GM03348 (cell line): ENCODE measurements at regions not wholly inside any gene's neighbourhood (a gene's known extent, or its start where the extent isn't known, plus 50 kb on each side); places are given as distances from the start of the nearest gene placed in this dataset.

Experiments
- DNase-seq: peaks from one replicate; pipeline ENCODE4 v3.0.0; 2012; ENCODE audit warnings: low spot score

DNA sequence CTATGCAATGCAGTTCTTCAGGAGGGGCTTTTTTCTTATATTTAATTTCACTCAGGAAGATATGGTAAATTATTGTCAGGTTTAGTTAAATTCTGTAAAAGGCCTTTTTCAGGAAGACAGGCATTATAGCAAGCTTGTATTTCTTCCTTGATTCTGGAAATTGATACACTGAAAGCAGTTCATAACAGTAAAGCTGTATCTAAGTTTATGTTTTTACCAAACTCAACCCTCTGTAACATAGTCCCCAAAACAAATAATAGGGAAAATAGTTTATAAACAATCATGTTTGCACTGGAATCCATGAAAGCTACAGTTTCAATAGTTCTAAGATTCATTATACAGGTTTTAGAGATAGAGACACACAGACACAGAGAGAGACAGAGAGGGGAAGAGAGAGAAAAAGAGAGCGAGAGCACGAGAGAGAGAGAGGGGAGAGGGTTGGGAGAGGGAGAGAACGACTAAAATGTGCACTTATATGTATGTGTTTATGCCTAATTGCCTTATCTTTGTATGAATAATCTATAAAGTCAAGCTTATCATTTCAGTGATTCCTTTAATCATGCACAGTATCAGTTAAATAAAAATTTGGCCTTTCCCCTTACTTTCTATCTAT, 454.4 kb downstream of the RFPL4B start:
- no peak for DNase-seq

DNA sequence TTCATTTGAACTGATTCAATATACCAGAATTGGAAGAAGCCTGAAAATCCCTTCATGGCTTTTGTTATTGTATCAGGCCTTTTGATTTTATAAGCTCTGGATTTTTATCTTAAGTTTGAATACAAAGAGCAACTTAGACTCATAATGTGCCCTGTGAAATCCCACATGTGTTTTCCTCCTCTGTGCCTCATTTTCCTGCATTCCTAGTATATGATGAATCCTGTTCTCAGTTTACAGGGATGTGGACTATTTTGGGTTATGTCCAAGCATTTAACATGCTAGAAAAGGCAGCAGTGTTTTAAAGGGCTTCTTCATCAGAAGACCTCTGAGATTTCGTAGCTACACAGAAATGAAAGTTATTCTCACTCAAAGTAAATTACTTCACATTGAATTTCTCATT, 455.0 kb downstream of the RFPL4B start:
- DNase-seq, result peak; percentile 71

DNA sequence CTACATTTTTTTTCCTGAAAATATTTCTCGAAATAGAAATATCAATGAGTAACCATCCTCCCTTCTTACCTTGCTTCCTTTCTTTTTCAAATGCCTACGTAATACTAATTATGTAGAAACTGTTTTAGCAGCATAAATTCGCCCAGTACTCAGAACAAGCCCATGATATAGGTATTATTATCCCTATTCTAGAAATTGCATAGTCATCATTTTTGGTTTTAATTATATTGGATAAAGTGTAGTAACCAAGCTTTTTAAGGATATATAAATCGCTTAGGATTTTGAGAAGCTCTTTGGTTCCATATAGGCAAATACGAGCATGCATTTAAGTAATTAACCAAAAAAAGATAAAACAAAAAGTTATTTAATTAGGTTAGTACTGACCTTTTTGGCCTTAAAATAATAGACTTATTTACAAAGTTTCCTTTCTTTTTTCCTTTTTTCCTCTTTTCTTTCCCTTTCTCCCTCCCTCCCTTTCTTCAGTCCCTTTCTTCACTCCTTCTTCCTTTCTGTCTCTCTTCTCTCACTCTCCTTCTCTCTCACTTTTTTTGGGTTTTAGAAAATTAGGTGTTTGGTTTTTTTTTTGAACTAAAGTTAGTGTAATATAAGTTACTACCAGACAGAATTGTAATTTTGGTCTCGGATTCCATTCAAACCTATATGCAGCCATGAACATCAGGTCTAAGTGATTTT, 457.7 kb downstream of the RFPL4B start:
- no peak for DNase-seq

DNA sequence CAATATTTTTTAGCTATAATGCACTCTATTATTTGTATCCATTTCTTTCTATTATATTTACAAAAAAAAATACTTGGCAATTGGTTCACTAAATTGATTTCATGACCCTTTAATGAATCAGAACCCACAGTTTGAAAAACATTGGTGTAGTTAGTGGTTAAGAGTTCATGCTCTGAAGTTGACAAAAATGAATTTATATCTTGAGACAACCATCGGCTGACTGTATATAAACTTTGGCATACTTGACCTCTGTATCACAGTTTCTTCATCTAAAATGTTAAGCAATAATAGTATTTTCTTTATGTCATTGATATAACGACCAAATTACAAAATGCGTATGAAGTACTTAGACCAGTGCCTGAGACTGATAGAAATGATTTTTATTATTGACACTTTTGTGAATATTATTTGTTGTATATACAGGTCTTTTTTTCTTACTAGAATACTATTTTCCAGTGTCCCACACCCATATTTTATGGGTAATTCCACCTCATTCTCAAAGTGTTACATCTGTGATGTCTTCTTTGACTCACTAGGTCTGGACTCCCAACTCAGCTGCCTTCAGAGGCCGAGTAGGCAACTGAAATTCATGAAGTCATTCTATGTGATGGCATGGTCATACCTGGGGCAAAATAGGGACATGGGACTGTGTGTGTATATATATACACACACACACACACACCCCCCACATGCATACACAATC, 459.2 kb downstream of the RFPL4B start:
- no peak for DNase-seq

DNA sequence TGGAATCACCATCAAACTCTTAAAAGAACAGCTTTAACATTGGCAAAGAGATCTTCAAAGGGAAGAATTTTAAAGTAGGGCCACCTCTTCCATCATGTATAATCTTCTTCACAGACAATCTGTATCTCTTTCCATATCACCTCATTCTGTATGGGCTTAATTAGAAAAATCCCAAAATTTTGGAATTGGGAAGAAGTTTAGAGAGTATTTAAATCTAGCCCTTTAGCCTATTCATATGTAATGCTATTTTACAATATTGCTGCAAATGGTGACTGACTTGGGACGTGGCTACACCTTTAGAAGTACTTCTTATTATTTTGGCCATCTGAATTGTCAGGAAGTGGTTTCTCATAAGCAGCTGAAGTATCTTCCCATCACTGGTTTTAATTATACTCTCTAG, 474.3 kb downstream of the RFPL4B start:
- DNase-seq, result no peak

DNA sequence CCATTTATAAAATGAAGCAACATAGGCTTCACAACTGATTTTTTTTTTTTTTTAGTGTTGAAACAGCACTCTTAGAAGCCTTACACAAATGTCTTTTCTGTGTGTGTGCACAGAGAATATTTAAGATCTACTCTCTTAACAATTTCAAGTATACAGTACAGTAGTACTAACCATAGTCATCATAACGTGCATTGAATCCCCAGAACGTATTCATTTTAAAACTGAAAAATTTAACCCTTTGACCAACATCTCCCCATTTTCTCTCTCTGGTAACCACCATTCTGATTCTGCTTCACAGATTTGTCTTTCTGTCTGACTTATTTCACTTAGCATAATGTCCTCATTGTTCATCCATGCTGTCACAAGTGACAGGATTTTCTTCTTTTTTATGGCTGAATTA, 475.6 kb downstream of the RFPL4B start:
- DNase-seq, result no peak

DNA sequence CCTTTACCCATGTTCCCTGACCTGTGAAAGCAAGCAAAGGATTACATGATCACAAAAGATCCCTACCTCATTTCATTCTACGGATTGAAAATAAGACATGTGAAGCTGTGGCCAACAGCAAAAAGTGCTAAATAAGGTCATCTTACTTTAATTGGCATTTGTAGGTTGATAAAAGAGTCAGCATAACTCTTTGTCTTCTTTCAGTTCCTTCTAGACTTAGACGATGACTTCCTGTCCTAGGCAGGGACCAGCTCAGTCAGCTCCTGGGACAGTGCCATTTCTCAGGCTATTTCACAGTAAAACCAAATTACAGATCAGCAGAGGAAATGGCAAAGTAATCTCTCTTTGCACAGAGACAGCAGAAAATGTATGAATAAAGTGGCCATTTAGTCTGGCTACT, 480.7 kb downstream of the RFPL4B start:
- peak; percentile 24 for DNase-seq

DNA sequence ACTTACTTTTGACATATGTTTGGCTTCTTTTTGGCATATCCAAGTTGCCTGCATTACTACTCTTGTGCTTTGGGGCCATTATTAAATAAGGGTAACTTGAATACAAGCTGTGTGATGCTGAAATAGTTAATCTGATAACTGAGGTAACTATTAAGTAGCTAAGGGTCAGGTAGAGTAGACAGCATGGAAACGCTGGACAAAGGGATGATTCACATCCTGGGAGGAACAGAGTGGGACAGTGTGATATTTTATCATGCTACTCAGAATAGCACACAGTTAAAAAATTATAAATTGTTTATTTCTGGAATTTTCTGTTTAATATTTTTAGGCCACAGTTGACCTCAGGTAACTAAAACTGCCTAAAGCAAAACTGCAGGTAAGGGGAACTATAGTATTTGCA, 483.9 kb downstream of the RFPL4B start:
- DNase-seq, result no peak

DNA sequence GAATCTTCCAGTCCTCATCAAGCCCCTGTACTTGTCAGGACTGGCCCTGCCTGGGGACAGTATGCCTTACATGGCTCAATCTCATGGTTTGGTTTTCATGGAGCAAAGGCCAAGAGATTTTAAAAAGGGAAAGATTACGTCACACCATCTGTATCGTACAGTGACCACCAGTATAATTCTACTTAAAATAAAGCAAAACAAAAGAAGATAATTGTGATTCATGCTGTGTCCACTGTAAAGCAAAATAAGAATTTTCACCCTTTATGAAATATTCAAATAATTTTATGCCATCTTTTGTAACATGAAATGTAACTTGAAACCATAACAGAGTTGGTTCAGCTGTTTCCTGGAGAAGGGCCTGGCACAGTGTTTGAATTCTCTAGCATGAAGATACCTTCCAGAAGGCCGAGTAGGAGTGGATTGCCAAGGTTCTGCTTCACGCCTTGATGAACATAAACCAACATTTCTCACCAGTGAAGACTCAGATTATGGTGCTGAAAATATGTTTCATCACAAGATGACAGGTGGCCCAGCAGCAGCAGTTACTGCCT, 486.5 kb downstream of the RFPL4B start:
- DNase-seq, result no peak

DNA sequence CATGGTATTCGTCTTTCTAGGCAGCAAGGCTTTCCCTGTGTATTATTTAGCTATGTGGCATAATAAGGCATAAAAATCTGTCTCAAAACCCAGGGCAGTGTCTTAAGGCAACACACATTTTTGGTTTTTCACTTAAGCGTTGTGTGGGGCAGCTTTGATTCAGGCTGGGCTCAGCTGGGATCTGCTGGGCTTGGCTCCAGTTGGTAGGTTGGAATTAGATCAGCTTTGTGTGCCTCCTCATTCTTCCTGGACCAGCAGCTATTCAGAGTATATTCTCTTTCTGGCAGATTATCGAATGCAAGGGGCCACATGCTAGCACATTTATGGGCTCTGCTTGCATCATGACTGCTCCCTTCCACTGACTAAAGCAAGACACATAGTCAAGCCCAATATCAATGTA, 487.9 kb downstream of the RFPL4B start:
- no peak for DNase-seq

DNA sequence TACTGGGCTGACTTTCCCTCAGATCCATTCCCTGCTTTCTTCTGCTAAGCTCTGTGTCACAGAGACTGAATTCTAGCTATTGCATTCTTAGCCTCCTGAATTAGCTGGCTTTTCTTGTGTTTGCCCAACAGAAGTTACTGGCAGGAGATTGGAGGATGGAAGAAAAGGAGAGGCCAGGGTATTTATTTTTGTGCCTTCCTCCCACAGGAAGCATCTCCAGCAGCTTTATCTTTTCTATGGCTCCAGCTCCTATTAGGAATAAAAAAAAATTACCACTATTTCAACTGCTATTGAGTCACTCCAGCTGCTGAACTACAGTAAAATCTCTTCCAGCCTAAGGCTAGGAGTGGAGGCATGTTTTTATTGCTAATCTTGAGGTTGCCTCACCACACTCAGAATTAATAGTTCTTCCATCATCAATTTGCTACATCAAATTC, 492.4 kb downstream of the RFPL4B start:
- DNase-seq, result peak; percentile 70

DNA sequence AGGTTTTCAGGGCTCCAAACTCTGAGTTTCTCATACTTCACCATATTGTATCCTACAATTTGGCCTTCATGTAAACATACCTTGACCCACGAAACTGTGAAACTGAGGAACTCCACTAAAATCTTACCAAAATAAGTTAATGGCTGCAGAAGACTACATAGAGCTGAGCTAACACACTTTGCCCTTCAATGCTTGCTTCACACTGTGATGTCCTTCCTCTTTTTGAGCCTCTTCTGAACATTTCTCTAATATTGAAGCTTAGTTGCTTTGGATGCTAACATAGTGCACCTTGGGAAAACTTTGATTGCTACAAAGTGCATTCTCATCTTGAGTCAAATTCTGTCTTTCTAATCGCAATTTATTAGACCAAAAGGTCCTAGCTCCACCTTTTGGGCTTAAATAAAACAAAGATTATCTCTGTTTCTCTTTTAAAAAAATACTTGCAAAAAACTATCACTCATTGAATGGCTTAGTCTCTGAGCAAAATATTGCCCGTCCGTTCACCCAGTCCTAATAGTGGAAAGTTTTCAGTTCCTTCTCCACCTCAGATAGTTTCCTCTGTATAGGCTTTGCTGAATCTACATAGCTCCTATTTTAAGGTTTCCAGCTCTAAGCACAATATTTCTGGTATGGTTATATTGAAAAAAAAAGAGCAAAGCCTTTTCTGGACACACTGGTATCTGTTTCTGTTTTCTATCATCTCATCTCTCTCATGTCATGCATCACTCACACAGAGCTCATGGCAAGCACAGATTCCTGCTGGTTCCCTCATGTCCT, 494.6 kb downstream of the RFPL4B start:
- DNase-seq, result no peak

DNA sequence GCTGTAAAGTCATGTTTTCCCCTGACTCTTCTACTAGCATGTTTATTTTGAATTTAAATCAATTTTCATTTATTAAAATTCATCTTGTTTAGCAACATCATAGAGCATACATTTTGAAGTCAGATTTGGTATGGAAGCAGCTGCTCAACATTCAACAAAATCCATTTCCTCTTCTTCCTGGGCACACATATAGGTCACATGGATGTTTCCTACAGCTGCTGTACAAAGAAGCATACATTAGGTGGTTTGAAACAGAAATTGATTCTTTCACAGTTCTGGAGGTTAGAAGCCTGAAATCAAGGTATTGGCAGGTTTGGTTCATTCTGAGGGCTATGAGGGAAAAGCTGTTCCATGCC, 495.2 kb downstream of the RFPL4B start:
- DNase-seq, result no peak

DNA sequence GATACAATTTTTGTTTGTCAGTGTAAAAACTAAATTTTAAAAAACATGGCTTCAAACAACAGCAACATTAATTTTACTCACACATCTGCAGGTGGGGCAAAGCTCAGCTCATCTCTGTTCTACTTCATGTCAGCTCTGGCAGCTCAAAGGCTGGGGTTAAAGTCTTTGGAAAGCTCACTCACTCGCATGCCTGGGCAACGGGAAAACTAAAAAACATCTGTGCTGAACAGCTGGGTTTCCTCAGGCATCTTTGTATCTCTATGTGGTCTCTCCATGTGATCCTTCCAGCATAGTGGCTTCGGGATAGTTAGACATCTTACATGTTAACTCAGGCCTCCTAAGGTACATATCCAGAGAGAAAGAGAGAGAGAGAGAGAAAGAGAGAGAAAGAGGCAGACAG, 499.6 kb downstream of the RFPL4B start:
- no peak for DNase-seq

DNA sequence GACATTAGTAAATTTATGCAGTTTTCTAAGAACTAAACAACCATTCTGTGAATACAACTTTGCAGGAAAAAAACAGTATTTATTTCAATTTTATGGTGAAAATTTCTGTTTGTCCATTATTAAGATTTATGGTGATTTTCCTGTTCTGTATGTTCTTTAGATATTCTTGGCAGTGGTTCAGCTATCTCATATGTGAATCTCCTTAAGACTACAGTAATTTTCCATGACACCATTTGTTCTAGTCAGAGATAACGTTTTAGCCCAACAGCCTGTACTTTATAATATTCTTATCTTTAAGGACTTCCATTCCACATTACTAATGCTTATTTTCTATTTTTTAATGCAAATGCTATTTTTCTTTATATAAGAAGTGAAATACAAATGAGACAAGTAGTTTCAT, 504.0 kb downstream of the RFPL4B start:
- no peak for DNase-seq

DNA sequence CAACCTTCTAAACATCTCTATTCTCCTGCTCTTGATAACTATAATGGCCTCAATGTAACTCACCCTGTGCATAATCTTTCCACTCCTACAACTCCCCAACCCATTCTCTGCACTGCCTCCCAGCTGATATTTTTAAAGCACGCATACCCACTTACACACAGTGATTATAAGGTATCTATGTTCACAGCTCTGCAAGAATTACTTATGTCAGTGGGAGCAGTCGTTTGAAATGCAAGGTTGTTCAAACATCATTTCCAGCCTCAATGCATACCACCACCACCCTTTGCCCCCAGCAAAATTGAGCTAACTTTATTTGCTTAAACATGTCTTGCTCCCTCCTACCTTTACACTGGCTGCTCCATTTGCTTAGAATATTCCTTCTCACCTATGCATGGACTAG, 506.0 kb downstream of the RFPL4B start:
- no peak for DNase-seq

DNA sequence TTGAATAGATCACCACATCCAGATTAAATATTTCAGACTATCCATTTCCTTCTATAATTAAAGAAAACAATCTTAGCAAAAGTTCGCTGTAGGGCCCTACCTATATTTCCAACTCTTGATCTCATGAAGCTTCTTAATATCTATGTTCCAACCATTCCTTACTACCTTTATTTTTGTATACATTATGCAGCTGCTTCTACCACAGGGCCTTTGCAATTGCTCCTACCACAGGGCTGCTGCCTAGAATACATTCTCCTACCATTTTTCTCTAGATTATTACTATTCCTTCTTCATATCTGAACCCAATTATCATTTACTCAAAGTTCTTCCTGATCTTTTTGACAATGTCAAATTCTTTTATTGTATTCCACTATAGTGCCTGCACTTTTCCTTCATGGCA, 516.6 kb downstream of the RFPL4B start:
- no peak for DNase-seq

DNA sequence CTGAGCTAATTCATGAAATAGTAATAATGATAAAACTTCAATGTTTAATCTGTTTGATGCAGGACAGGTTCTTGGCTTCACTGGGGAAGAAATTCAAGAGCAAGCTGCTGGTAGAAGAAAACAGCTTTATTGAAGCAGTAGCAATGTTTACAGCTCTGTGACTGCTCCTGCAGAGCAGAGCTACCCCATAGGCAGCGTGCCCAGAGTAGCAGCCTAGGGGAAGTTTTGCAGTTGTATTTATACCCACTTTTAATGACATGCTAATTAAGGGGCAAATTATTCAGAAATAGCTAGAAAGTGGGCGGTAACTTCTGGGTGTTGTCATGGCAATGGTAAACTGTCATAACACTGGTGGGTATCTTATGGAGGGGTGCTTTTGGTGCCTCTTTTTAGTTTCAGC, 518.0 kb downstream of the RFPL4B start:
- DNase-seq, result no peak

DNA sequence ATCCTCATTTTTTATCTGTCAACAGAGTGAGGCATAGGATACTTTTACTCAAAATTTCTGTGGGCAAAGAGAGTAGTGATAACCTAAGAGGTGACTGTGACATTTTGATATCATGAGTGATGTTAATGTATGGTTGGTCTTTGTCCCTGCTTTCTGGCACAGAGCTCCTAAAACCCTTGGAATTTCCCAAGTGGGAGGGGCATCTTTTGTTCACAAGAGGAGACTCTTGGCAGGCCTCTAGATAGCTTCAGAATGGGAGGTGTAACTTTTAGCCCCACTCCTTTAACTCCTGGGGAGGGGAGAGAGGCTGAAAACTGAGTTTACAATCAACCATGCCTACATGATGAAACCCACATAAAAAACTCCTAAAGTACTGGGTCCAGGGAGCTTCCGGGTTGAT, 527.8 kb downstream of the RFPL4B start:
- DNase-seq, result no peak

DNA sequence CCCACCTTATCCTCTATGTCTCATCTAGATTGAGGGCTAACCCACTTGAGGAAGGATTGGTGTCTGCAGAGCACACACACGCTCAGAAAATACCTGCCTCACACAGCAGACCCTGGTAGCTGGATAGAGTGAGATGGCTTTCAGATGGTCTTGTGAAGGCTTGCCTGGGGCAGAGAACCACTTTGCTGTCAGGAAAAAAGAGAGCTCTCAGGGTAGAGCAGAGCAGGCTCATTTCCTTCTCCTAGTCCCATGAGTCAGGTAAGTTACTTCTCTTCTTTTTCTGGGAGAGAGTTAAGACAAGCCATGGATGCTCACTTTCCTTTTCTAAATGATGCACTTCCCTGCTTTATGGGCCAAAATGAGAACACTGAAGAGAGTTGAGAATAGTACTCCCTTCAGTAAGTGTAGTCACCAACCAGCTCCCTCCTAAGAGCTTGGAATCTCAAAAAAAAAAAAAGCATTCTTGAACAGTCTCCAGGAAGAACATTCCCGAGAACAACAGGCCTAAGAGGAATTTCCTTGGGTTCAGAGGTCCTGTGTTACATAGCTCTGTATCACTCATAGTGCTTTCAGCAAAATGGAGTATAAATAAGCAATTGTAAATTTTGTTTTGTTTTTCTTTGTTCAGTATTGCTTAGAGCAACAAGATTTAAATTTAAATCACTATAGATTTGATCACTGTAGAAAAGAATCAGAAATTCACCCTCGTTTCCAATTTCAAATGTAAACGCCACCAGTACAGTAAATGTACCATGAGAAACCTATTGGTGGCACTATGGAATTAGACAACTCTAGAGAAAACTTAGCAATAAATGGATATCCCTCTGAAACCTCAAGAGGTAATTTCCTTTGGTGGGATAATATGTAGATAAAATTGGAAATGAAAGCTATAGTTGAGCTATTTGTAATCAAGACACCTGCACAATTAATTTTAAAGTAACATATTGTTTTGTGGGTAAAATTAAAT, 530.3 kb downstream of the RFPL4B start:
- DNase-seq, result peak; percentile 88

DNA sequence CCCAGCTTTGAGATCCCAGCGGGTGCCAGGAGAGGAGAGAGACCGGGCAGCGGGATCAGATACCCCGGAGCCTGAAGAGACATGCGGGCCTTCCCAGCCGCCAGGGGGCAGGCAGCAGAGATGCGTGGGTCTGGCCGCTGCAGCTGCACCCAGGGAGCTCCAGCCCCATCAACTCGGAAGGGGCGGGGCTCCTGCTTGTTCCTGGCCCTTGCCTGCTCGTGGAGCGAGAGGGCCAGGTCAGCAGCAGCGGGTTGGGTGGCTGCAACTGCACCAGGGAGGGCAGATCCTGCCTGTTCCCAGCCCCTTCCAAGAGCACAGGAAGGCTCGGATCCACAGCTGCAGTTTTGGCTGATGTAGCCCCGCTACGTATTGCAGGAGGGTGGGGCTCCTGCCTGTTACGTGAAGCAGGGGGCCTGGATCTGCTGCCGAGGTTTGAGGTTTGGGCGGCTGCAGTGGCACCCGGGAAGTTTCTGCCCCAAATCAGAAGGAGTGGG, 532.8 kb downstream of the RFPL4B start:
- DNase-seq, result peak; percentile 68
